PC-9 (cell line): ENCODE measurements at regions not wholly inside any gene's neighbourhood (a gene's known extent, or its start where the extent isn't known, plus 50 kb on each side); places are given as distances from the start of the nearest gene placed in this dataset.

Experiments
- BruUV-seq: library from RNA; stranded (reverse); fragments of 400-500 nt; replicated peaks from 2 replicates; lab custom pipeline; 2021; lab: Mats Ljungman, UMichigan
- CTCF ChIA-PET: fragments of 300-600 bp; sonication (Branson Sonifier 250); formaldehyde crosslinking; loops from one replicate; lab custom pipeline; 2022; ENCODE audit warnings: antibody characterized with exemption; lab: Charles Lee
- POLR2A ChIA-PET: fragments of 300-600 bp; sonication (Branson Sonifier 250); formaldehyde crosslinking; loops from one replicate; lab custom pipeline; 2022; ENCODE audit warnings: antibody characterized with exemption; ENCODE audit not compliant: unreplicated experiment; lab: Charles Lee
- DNase-seq, 2 experiments: peaks; one replicate each; pipeline versions ENCODE4 v3.0.0 to v3.0.0-alpha.2; 2015 to 2022; ENCODE audit warnings: mixed read lengths in 1 of 2
- H2AFZ ChIP-seq: fragments of 200-600 bp; sonication (generic); 2 replicates; pipeline ENCODE4 v1.8.1; 2017; ENCODE audit warnings: antibody characterized with exemption
- H3F3A ChIP-seq: fragments of 200-600 bp; sonication (generic); 2 replicates; pipeline ENCODE4 v1.8.1; 2017; ENCODE audit warnings: antibody characterized with exemption, mild to moderate bottlenecking, low read depth; ENCODE audit not compliant: insufficient read depth
- H3K27ac ChIP-seq: fragments of 200-600 bp; sonication (generic); 2 replicates; pipeline ENCODE4 v1.6.1; 2016; ENCODE audit warnings: mixed run types
- H3K27me3 ChIP-seq: fragments of 200-600 bp; sonication (generic); 2 replicates; pipeline ENCODE4 v1.6.1; 2016; ENCODE audit warnings: low read depth, mixed run types; ENCODE audit not compliant: insufficient read depth
- H3K36me3 ChIP-seq: fragments of 200-600 bp; sonication (generic); 2 replicates; pipeline ENCODE4 v1.6.1; 2016; ENCODE audit warnings: low read depth, mixed run types
- H3K4me1 ChIP-seq: fragments of 200-600 bp; sonication (generic); replicated peaks from 2 replicates; pipeline ENCODE4 v1.6.1; 2016; ENCODE audit warnings: mixed run types; ENCODE audit not compliant: insufficient read depth
- H3K4me2 ChIP-seq: fragments of 200-600 bp; sonication (generic); 2 replicates; pipeline ENCODE4 v1.6.1; 2017; ENCODE audit warnings: mixed run types
- H3K4me3 ChIP-seq: fragments of 200-600 bp; sonication (generic); 2 replicates; pipeline ENCODE4 v1.6.1; 2016; ENCODE audit warnings: mixed run types
- H3K79me2 ChIP-seq: fragments of 200-600 bp; sonication (generic); 2 replicates; pipeline ENCODE4 v1.6.1; 2017; ENCODE audit warnings: low read depth, mixed run types
- H3K9me2 ChIP-seq: fragments of 200-600 bp; sonication (generic); 2 replicates; pipeline ENCODE4 v1.8.1; 2017; ENCODE audit warnings: mild to moderate bottlenecking; ENCODE audit not compliant: insufficient read depth
- H3K9me3 ChIP-seq: fragments of 200-600 bp; sonication (generic); 2 replicates; pipeline ENCODE4 v1.8.1; 2016; ENCODE audit warnings: low read depth; ENCODE audit not compliant: insufficient read depth
- H4K20me1 ChIP-seq: fragments of 200-600 bp; sonication (generic); 2 replicates; pipeline ENCODE4 v1.8.1; 2017; ENCODE audit not compliant: insufficient read depth
- CTCF ChIP-seq: fragments of 200-600 bp; sonication (generic); conservative IDR thresholded peaks from 2 replicates; pipeline ENCODE4 v1.6.1; 2017; ENCODE audit warnings: mixed run types, antibody characterized with exemption, mild to moderate bottlenecking, moderate library complexity
- EZH2 ChIP-seq: fragments of 200-600 bp; sonication (generic); IDR thresholded peaks from 2 replicates; pipeline ENCODE4 v1.8.0; 2017; ENCODE audit warnings: antibody characterized with exemption, low read depth
- intact Hi-C: fragments of 100-400 bp; cut with micrococcal nuclease; formaldehyde crosslinking; loops from one replicate; pipeline ENCODE4 v1.10.0; 2022; ENCODE audit not compliant: unreplicated experiment

- BruUV-seq, result no TSS peak
- H4K20me1 ChIP-seq, result no peaks in the 10 kb centered on the region
- CTCF ChIA-PET, result no interaction called here
These were observed 155.1 kb downstream of the CDC5L start for GRCh38 chr6:44542401-44543116.

GRCh38 chr6:44543664-44544063, 156.2 kb downstream of the CDC5L start:
- CTCF ChIA-PET, result no interaction called here
- no peak for DNase-seq
- Histone ChIP-seq H3F3A (no peaks in the 10 kb centered on the region), H3K36me3 (no peaks in the 10 kb centered on the region), H3K4me3 (no peak overlapping the region), H3K27me3 (peaks cover 11% of the 10 kb centered on the region; the same call in 1 of the 2 replicates), H3K27ac (no peak overlapping the region), H3K4me1 (no peaks in the 10 kb centered on the region), H3K4me2 (no peak overlapping the region), H4K20me1 (no peaks in the 10 kb centered on the region), H3K79me2 (no peaks in the 10 kb centered on the region), H2AFZ (no peak overlapping the region), H3K9me2 (no peaks in the 10 kb centered on the region; the same call in 1 of the 2 replicates), H3K9me3 (no peaks in the 10 kb centered on the region)
- TF ChIP-seq EZH2, result no peak
- TF ChIP-seq CTCF, result no peak
- intact Hi-C loops, result no loop called here
- BruUV-seq, result no TSS peak
- POLR2A ChIA-PET, result no interaction called here

More at GRCh38 chr6:44542401-44543116, 155.1 kb downstream of the CDC5L start:
- DNase-seq, result no peak
- intact Hi-C loops, result no loop called here
- Histone ChIP-seq H3K4me1 (no peaks in the 10 kb centered on the region), H3K79me2 (no peaks in the 10 kb centered on the region), H3K27ac (no peak overlapping the region), H3K27me3 (peaks cover 5% of the 10 kb centered on the region; the same call in 1 of the 2 replicates), H3K4me3 (no peak overlapping the region), H3F3A (no peaks in the 10 kb centered on the region), H3K9me2 (no peaks in the 10 kb centered on the region), H3K4me2 (no peak overlapping the region), H3K9me3 (no peaks in the 10 kb centered on the region), H3K36me3 (no peaks in the 10 kb centered on the region), H2AFZ (no peak overlapping the region)
- TF ChIP-seq EZH2 (no peak), CTCF (no peak)
- POLR2A ChIA-PET, result no interaction called here

DNA sequence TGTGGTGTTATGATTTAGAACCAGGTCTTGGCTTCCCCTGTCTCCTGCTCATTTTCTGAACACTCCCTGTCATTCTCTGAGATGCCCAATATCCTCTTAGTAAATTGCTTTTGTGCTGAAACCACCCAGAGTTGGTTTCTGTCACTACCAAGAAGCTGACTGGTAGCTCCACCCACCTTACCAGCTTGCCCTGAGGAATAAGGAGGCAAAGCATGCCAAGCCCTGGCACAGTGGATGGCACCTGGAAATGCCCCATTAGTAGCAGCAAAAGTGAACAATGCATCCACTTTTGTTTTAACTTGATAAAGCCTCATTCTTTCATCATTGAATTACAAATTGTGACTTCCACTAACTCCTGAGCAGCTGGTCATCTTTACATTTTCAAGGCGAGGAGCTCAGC, 157.7 kb downstream of the CDC5L start:
- Histone ChIP-seq H3K4me1 (no peaks in the 10 kb centered on the region), H3K27me3 (peaks cover 20% of the 10 kb centered on the region; the same call in 1 of the 2 replicates), H2AFZ (no peak overlapping the region), H3K9me3 (no peaks in the 10 kb centered on the region), H3K79me2 (no peaks in the 10 kb centered on the region), H3K9me2 (no peaks in the 10 kb centered on the region; the same call in 1 of the 2 replicates), H4K20me1 (no peaks in the 10 kb centered on the region), H3K4me2 (no peak overlapping the region), H3K4me3 (no peak overlapping the region), H3K36me3 (no peaks in the 10 kb centered on the region), H3F3A (no peaks in the 10 kb centered on the region), H3K27ac (no peak overlapping the region)
- CTCF ChIA-PET, result no interaction called here
- intact Hi-C loops, result no loop called here
- no TSS peak for BruUV-seq
- no peak for DNase-seq
- POLR2A ChIA-PET, result interaction anchor here (0.6 kb wide), 1 partner anchor 375 kb away, joined by 29 read pairs; no protein-coding TSS in a partner anchor
- TF ChIP-seq CTCF (no peak), EZH2 (no peak)
